ENCODE measurements at regions not wholly inside any gene's neighbourhood (a gene's known extent, or its start where the extent isn't known, plus 50 kb on each side); places are given as distances from the start of the nearest gene placed in this dataset.
"Not testable (repeated sequence)": the region's sequence is repeated elsewhere in the genome, so short reads cannot be mapped to it uniquely, and the experiment has no call there.

DNA sequence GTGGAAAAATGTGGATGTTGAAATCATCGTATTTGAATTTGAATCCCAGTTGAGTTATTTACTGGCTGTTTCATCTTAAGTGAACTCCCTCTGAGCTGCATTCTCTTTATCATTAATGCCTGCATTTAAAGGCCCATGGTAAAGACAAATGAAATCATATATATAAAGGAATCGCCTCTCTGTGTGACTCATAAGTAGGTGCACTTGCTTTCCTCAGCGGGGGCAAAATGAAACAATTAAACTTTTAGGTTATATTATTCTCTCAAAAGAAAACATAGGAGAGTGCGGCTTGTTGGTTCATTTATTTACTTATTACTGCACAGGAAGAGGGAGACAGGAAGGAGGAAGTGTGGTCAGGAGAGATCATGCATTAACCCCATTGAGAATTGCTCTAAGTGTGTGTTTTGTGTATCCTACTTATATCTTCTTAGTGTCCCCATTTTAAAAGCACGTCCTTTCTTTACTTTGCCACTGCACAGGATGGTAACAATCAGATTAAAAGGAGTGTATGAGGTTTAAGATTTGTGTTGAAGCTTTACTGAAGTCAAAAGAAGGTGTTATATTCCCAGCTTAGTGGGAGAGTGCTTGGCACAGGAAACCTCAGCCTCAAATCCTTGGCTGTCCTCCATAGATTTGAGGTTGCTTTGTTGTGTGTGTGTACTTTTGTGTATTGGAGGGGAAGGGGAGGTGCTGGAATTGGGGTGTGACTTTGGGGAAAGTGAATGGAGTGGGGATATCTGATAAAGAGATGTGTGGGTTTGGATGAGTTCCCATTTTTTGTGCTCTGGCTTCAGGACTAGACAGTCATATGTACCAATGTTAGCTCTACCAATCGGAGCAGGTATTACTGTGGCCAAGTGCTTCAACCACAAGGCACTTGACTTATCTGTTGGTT is 595.8 kb upstream of the NR2F2 start:
- DNase-seq: no peak

DNA sequence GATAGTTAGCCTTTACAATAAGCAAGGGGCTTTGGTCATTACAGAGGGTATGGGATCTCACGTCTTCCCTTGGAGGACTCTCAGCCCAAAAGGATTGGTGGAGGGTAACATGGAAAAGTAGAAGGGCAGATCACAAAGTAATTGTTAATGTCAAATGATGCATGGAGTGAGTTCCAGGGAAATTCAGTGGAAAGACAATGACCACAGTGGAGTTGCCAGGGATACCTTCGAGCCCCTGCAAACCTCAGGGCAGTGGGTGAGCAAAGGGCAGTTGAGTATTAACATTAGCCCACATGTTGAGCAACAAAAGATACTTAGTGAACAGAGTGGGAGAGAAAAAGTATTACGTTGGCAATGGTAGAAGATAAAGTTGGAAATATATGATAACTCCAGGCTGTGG is 593.4 kb upstream of the NR2F2 start:
- no peak for DNase-seq

DNA sequence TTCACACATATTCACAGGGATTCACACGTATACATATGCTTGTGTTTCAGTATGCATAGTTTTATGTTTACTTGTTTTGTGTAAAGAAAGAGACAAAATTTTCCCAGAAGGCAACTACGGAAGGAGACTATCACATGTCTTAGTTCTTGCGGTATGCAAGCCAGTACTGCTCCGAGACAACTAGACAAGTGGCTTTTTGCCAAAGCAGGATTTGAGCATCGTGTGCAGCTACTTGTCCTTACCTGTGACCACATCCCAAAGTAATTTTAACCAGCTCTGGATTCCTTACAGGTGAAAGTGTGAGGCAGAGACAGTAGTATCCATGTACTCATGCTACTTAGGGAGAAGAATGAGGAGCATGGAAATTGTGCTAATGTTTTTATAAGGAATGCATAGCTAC is 591.4 kb upstream of the NR2F2 start:
- no peak for DNase-seq

DNA sequence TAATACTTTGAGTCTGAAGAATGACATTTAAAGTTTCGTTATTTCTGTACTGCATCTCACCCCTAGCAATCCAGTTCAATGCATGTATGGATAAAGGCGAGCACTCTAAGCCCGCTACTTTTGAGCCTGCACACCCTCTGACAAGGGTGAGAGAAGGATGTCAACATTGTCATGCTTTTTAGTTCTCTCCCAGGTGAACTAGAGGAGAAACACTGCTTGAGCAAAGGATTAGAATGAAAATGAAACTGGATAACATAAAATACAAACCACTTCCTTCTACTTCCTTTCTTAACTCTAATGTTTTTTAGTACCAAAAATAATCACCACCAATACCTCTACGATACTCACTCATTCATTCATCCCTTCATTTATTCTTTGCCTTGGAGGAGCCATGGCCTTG is 588.7 kb upstream of the NR2F2 start:
- DNase-seq: no peak

DNA sequence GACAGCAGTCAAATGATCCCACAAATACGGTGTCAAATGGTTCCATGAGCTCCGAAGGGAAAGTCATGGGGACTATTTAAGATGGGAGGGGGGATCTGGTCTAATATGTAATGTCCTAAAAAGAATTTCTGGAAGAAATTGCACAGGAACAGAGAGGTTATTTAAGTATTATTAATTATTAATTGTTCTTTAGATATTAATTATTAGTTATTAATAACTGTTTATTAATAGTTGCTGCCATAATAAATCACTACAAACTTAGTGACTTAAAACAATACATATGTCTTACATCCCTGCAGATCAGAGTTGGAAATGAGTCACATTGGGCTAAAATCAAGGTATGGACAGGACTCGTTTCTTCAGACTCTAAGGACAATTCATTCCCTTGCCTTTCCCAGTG is 588.2 kb upstream of the NR2F2 start:
- no peak for DNase-seq

DNA sequence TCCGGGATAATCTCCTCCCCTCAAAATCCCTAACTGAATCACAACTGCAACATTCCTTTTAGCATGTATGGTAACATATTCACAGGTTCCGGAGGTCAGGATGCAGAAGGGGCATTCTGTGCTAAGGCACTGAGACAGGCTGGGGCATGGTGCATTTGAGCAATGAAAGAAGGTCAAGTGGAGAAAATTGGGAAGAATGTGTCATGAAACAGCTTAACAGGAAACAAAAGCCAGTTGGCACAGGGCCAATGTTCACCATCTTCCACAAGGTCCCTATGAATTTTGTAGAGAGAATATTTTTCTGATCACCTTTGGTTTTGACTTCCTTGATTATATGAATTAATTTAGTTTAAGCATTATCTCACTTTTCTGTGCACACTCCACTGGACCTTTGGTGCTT is 587.7 kb upstream of the NR2F2 start:
- DNase-seq: no peak

DNA sequence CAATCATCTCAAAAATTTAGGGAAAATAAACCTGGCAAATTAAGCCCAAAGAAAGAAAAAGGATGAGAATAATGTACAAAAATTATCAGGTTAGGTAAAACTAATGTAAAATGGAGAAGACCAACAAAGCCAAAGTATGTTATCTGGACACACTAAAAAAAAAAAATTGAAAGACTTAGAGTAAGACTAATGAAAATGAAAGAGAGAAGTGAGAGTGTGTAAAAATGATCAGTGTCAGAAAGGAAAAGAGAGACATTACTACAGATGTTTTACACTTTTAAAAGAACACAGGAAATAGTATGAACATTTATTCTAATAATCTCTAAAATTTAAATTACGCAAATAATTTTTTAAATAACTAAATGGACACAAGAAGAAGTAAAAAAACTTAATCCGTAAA is 573.3 kb upstream of the NR2F2 start:
- DNase-seq: no peak

DNA sequence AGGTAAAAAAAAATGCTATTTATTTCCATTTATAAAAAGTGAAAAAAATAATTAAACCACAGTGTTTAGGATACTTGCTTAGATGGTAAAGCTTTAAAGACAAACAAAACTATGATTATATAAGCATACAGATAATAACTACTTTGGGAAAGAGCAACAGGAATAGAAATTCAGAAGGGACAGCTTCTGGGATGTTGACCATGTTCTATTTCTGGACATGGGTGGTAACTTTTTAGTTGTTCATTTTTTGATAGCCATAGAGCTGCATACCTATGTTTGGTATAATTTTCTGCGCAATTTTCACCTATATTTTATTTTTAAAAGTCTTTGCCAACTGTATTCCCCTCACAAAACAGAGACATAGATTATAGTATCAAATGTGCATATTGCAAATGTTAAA is 572.0 kb upstream of the NR2F2 start:
- DNase-seq: no peak

DNA sequence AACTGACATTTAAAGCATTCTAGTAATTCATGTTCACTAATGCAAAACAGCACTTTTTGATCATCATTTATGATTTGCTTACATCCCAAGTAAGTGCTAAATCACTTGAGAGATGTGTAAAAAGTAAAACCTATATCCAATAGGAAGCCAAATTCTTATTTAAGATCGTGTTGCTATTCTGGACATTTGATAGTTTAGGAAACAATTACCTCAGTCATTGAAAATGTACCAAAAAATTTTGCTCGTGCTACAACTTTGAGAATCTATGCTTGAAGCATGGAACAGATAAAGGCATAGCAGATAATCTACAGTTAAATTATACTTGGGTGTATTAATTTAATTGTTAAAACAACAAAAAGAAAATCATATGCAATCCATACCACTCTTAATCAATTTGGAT is 571.6 kb upstream of the NR2F2 start:
- no peak for DNase-seq

DNA sequence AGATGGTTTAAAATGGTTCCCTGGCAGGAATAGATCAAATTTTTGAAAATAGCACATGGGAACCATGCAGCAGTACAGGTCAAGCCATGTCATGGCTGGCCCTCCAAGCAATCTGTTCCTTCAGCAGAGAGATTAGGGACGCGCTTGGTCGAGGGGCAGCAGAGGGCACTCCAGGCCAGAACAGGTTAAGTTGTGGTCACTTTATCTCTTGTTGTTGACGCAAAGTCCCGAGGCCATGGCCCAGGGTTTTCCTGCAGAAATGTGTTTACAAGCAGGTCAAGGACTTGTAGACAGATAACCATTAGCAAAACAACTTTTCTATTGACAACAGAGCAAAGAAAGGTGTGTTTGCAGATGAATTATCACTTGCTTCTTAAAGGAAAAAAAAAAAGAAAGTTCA is 570.0 kb upstream of the NR2F2 start:
- no peak for DNase-seq

DNA sequence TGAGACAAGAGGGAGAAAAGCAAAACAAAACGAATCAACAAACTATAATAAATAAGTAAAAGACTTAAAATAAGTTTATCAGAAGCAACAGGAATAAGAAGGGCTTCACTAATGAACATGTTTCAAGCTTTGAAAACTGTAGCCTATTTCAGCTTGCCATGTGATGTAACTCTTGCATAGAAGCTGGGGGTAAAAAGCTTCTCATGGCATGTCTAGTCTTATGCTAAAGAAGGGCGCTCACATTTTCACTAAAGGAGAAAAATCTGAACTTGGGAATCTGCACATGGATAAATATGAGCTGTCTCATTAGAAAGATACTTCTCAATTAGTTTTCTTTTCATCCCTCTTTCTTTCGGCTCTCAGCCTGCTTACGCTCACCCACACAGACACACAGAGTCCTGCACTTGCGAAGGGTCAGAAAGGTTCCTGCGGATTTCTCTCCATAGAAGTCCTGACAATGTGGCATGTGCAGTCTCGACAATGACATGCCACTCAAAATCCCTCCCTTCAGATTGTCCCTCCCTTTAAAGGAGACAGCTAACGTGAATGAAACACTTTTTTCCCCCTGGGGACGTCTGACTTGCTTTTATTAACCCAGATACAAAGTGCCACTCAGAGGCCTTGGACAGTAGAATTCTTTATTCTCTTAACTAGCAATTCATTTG is 568.9 kb upstream of the NR2F2 start:
- no peak for DNase-seq

DNA sequence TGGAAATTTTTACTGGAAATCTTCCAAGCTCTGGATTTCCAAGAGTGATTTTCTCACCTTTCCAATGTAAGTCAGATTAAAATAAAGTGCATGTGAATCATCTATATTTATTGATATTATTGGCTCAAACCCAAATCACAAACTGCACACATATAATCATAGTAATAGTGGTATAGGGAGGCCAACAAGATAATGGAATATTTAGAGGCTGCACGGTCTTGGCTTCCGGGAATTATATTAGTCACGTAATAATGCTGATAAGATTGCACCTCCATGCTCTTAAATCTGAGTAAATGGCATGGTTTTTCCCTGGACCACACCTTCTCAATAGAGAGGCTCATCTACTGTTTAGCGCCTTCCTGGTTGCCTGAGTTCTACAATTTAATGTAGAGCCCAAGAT is 567.1 kb upstream of the NR2F2 start:
- no peak for DNase-seq

DNA sequence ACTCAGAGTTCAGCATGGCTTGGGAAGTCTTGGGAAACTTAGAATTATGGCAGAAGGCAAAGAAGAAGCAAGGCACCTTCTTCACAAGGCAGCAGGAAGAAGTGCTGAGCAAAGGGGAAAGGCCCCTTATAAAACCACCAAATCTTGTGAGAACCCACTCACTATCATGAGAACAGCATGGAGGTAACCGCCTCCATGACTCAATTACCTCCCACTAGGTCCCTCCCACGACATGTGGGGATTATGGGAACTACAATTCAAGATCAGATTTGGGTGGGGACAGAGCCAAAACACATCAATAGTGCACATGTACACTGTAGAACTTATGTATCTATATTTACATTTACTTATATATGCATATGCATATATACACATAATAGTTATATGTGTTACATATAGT is 565.3 kb upstream of the NR2F2 start:
- DNase-seq: no peak

DNA sequence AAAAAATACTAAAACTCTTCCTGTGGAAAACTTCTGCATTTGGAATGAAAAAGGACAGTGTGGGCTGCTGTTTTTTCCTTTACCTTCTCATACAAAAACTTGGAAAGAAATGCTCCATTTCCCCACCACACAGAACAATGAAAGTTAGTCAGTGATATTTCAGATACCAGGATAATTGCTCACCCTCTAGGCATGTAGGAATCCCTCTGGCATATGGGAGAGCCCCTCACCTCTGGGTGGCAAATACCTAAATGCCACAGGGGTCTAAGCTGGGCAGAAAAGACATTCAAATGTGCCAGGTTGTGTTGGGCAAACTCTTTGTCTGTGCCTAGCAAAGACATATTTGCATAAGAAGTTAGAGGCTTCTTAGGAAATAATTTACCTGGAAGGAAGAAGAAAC is 560.3 kb upstream of the NR2F2 start:
- no peak for DNase-seq

DNA sequence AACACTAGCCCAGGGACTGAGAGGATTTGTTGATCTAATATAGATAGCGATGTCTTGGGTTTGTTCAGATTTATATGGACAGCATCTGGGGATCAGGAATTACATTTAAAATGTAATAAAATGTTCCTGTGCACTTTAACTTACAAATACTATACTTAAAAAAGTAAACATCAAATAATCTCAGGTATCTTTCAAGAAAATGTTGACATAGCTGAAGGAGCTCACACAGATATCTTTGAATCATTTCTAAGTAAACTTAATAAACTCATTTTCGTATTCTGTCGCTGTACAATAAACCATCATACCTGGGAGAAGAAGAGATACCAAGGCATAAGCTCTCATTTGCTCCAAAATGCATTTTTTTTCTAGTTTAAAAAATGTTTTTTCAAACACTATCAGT is 557.5 kb upstream of the NR2F2 start:
- no peak for DNase-seq

DNA sequence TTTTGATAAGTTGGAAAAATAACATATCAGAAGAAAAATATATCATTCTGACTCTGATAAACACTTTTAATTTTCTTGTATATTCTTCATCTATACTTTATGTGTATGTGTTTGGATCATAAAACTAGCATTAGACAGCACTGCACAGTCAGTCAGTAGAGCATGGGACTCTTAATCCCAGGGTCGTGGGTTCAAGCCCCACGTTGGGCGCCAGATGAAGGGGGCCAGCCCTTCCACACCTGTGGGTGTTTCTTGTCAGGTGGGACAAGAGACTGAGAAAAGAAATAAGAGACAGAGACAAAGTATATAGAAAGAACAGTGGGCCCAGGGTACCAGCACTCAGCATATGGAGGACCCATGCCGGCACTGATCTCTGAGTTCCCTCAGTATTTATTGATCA is 546.0 kb upstream of the NR2F2 start:
- no peak for DNase-seq

DNA sequence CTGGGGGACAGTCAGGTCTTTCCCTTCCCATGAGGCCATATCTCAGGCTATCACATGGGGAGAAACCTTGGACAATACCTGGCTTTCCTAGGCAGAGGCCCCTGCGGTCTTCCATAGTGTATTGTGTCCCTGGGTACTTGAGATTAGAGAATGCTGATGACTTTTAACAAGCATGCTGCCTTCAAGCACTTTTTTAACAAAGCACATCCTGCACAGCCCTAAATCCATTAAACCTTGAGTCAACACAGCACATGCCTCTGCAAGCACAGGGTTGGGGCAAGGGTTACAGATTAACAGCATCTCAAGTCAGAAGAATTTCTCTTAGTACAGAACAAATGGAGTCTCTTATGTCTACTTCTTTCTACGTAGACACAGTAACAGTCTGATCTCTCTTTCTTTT is 545.2 kb upstream of the NR2F2 start:
- DNase-seq: not testable (repeated sequence)

DNA sequence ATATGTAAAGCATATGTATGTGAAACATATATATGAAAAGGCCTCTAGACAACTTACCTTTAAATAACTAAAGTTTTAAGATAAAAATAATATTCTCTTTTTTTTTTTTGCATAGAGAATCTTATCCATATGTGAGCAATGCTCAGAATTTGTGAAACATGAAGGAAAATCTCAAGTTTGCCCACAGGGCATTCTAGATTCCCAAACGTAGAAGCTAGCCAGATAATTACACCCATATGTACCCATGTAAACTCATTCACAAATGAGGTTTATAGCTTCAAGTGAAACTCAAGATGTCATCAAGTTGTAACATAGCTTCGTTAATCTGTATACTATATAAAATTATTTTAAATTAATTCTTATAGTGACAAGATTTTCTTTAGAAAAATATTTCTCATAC is 537.3 kb upstream of the NR2F2 start:
- DNase-seq: no peak

DNA sequence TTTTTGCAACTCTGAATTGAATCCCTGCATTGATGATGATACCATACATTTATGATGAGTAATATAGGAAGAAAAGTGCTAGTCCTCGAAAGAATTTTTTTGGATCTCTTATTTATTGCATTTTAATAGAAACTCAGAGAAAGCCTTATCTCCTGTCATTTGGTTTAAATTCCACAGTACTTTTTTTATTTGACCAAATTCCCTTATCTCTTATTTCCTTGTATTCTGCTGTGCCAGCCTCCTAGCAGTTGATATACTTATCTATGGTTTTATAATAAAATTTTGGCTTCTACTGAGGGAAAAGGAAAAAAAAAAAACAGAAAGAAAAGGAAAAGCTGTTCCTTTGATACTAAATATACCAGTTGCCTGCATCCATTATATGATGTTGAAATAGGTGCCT is 535.1 kb upstream of the NR2F2 start:
- DNase-seq: no peak

DNA sequence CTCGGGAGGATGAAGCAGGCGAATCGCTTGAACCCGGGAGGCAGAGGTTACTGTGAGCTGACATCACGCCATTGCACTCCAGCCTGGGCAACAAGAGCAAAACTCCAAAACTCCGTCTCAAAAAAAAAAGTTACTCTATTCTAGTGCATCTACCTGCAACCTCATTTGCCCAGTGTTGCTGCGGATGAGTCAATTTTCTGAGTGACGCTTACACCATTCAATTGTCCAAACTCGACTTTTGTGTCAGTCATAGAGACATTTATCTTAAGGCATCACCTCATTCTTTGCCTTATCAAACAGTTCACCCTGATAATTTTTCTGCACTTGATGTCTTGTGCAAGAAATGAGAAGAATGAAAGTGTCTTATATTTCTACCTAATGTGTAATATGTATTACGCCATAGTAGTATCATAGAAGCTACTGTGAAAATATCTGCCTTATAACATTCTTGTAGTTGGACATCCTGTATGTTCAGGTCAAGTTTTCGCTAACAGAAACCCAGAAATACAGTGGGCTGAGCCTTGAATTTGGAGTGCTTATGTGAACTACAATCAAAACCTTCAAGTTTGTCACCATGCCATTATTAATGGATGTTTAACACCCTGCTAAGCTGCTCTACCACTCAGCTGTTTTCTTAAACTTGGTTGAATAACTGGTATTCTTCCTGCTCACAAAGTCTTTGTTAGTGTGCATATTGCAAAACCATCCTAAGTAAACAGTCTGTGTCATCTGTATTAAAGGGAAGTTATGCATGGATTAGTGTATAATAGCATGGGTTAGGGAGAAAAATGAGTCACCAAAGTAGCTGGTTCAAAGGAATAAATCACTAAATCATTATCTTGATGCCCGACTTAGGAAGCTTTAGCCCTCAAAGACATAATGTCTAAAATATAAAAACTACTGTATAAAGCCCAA is 531.0 kb upstream of the NR2F2 start:
- DNase-seq: no peak

DNA sequence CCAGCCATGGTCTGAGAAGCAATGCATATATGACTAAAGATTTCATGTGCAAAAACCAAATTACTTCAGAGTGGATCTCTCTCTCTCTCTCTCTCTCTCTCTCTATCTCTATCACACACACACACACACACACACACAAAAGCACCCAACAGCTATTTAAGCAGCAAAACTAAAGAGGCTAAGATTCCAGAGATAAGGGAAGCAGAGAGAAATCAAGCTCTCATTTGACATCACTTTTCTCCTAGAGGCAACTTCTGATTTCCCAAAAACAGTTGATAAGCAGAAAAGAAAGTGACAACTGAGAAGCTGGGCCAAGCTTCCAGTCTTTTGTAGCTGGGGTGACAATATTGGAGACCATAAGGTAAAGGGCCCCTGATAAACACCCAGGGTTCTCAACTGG is 526.0 kb upstream of the NR2F2 start:
- no peak for DNase-seq

DNA sequence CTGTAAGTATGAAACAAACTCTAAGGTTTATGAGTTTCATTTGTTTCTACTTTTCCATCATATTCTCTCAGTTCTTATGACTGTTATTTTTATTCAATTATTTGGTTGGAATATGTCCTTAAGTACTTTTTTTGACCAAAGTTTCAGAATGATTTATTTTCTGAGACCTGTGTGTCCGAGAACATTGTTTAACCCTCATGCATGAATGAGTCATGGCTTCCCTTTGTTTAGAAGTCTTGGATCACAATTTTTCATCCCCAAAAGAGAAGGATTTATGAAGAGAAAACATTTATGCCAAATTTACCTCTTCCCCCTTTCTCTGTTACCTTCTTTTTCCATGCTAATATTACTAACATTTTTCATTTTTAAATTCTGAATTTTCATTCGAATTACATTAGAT is 518.0 kb upstream of the NR2F2 start:
- no peak for DNase-seq

DNA sequence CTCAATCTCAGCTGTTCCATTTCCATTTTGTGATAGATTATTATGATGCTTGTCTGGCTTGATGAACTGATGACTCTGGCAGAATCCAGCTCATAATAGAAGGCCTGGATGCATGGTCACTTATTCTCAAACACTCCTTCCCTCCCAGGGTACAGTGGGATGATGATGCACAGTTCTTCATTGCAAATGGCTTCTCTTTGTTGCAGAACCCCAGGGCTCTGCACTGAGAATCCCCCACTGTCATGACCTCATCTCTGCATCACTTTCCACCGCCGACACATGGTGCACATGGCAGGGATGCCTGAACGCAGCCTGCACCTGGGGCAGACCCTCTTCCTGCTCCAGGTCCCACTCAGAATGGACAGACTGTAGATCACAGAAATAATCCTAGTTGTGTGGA is 515.6 kb upstream of the NR2F2 start:
- no peak for DNase-seq

DNA sequence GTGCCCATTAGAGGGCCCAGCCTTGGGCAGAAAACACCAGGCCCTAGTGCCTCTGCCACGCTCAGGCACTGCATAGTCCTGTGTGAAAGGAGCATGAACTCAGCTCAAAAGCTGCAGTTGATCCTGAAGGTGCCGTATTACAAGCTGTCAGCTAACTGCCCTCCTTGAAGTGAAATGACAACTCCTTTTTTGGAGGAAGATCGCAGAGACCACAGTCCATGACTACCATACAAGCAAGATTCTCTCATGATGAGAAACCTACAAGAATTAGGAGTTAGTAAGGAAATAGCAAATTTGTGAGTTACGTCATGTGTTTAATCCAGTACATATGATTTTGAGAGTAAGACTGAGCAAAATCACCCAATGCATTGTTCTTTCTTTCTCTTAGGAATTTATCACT is 513.9 kb upstream of the NR2F2 start:
- no peak for DNase-seq

Data from NCI-H1092 treated with DMSO at 0.1 percent for 48 hours (cell line).